ENCODE measurements at regions not wholly inside any gene's neighbourhood (a gene's known extent, or its start where the extent isn't known, plus 50 kb on each side); places are given as distances from the start of the nearest gene placed in this dataset.

- no peak for DNase-seq (ENCODE audit: extremely low read depth, low read depth)
- TF ChIP-seq CTCF (IDR thresholded peaks at IDR 0.05; ENCODE audit: low read depth, low read length): no peak
Measured at GRCh38 chr19:5228932-5229777, 111.5 kb downstream of the PTPRS start.

- no peak for DNase-seq (ENCODE audit: extremely low read depth, low read depth)
- no peak for TF ChIP-seq CTCF (IDR thresholded peaks at IDR 0.05; ENCODE audit: low read depth, low read length)
Measured at GRCh38 chr19:5228490-5228889, 112.1 kb downstream of the PTPRS start.

- peak; percentile 52 for TF ChIP-seq CTCF (IDR thresholded peaks at IDR 0.05; ENCODE audit: low read depth, low read length)
- no peak for DNase-seq (ENCODE audit: extremely low read depth, low read depth)
Measured at GRCh38 chr19:5225486-5226345, 114.9 kb downstream of the PTPRS start.

GRCh38 chr19:5224480-5224879 is 116.1 kb downstream of the PTPRS start:
- TF ChIP-seq CTCF (IDR thresholded peaks at IDR 0.05; ENCODE audit: low read depth, low read length): no peak
- no peak for DNase-seq (ENCODE audit: extremely low read depth, low read depth)

- TF ChIP-seq CTCF (IDR thresholded peaks at IDR 0.05; ENCODE audit: low read depth, low read length): no peak
- DNase-seq (ENCODE audit: extremely low read depth, low read depth): no peak
Measured at GRCh38 chr19:5222821-5223321, 117.7 kb downstream of the PTPRS start.

- TF ChIP-seq CTCF (IDR thresholded peaks at IDR 0.05; ENCODE audit: low read depth, low read length): no peak
- no peak for DNase-seq (ENCODE audit: extremely low read depth, low read depth)
Measured at GRCh38 chr19:5222178-5222577, 118.4 kb downstream of the PTPRS start.

GRCh38 chr19:5220866-5221265 is 119.7 kb downstream of the PTPRS start:
- no peak for TF ChIP-seq CTCF (IDR thresholded peaks at IDR 0.05; ENCODE audit: low read depth, low read length)
- no peak for DNase-seq (ENCODE audit: extremely low read depth, low read depth)
